OCI-LY1 (cell line): ENCODE measurements at regions not wholly inside any gene's neighbourhood (a gene's known extent, or its start where the extent isn't known, plus 50 kb on each side); places are given as distances from the start of the nearest gene placed in this dataset.

ENCODE experiments used
- EZH2 ChIP-seq: fragments of 200-600 bp; sonication (generic), shearing (Covaris generic); IDR thresholded peaks from 2 replicates; pipeline ENCODE4 v1.8.0; 2017; ENCODE audit warnings: borderline replicate concordance, mixed run types, mild to moderate bottlenecking, antibody characterized with exemption, low read length, moderate library complexity, mixed read lengths
- TF ChIP-seq, protein P1 (sequence below): fragments of 200-600 bp; sonication (generic), shearing (Covaris generic); IDR thresholded peaks from 2 replicates; pipeline ENCODE4 v1.5.1; 2017; ENCODE audit warnings: mild to moderate bottlenecking, antibody characterized with exemption, low read length, moderate library complexity, mixed read lengths

DNA sequence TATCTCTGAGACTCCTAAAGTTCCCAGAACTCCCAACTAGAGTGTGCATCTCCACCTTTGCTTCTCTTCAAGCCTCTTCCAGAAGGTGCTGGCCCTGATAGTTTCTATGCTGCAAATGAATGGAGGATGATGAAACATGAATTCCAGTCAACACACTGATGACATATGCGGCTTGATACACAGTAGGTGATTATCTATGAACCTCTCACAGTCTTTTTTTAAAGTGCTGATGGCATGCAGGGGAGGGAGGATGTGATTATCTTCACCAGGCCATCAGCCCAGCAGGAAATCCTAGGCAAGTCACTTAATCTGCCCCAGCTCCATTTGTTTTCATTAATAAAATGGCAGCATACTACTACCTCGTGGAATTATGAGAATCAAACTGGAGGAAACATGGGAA, 548.5 kb downstream of the SOX6 start:
- TF ChIP-seq, protein P1, sequence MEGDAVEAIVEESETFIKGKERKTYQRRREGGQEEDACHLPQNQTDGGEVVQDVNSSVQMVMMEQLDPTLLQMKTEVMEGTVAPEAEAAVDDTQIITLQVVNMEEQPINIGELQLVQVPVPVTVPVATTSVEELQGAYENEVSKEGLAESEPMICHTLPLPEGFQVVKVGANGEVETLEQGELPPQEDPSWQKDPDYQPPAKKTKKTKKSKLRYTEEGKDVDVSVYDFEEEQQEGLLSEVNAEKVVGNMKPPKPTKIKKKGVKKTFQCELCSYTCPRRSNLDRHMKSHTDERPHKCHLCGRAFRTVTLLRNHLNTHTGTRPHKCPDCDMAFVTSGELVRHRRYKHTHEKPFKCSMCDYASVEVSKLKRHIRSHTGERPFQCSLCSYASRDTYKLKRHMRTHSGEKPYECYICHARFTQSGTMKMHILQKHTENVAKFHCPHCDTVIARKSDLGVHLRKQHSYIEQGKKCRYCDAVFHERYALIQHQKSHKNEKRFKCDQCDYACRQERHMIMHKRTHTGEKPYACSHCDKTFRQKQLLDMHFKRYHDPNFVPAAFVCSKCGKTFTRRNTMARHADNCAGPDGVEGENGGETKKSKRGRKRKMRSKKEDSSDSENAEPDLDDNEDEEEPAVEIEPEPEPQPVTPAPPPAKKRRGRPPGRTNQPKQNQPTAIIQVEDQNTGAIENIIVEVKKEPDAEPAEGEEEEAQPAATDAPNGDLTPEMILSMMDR, result no peak
- TF ChIP-seq EZH2, result no peak
